Kidney epithelial cell (primary cell): ENCODE measurements at regions not wholly inside any gene's neighbourhood (a gene's known extent, or its start where the extent isn't known, plus 50 kb on each side); places are given as distances from the start of the nearest gene placed in this dataset.

Experiments used
- DNase-seq: peaks from one replicate; pipeline ENCODE4 v3.0.0-alpha.2; 2010; ENCODE audit warnings: low read depth
- H3K27me3 ChIP-seq: 2 replicates; pipeline ENCODE4 v1.6.0; 2011; ENCODE audit warnings: low read length; ENCODE audit not compliant: control insufficient read depth, insufficient read depth
- H3K36me3 ChIP-seq: 2 replicates; pipeline ENCODE4 v1.5.1; 2011; ENCODE audit warnings: low read length; ENCODE audit not compliant: control insufficient read depth, insufficient read depth
- H3K4me3 ChIP-seq: 2 replicates; pipeline ENCODE4 v1.5.1; 2011; ENCODE audit warnings: low read depth, mild to moderate bottlenecking, control low read depth, low read length
- TF ChIP-seq, protein P1 (sequence below): IDR thresholded peaks from 2 replicates; pipeline ENCODE4 v1.5.1; 2011; ENCODE audit warnings: mild to moderate bottlenecking, moderate library complexity, low read length, control low read depth, inconsistent platforms; ENCODE audit not compliant: insufficient read depth, poor library complexity, severe bottlenecking

- TF ChIP-seq, protein P1, sequence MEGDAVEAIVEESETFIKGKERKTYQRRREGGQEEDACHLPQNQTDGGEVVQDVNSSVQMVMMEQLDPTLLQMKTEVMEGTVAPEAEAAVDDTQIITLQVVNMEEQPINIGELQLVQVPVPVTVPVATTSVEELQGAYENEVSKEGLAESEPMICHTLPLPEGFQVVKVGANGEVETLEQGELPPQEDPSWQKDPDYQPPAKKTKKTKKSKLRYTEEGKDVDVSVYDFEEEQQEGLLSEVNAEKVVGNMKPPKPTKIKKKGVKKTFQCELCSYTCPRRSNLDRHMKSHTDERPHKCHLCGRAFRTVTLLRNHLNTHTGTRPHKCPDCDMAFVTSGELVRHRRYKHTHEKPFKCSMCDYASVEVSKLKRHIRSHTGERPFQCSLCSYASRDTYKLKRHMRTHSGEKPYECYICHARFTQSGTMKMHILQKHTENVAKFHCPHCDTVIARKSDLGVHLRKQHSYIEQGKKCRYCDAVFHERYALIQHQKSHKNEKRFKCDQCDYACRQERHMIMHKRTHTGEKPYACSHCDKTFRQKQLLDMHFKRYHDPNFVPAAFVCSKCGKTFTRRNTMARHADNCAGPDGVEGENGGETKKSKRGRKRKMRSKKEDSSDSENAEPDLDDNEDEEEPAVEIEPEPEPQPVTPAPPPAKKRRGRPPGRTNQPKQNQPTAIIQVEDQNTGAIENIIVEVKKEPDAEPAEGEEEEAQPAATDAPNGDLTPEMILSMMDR, result no peak
- Histone ChIP-seq H3K4me3 (no peak overlapping the region), H3K36me3 (no peaks in the 10 kb centered on the region), H3K27me3 (no peaks in the 10 kb centered on the region)
- peak; percentile 61 for DNase-seq
Measured at GRCh38 chr5:93164690-93165089, 416.3 kb downstream of the NR2F1-AS1 start.

DNA sequence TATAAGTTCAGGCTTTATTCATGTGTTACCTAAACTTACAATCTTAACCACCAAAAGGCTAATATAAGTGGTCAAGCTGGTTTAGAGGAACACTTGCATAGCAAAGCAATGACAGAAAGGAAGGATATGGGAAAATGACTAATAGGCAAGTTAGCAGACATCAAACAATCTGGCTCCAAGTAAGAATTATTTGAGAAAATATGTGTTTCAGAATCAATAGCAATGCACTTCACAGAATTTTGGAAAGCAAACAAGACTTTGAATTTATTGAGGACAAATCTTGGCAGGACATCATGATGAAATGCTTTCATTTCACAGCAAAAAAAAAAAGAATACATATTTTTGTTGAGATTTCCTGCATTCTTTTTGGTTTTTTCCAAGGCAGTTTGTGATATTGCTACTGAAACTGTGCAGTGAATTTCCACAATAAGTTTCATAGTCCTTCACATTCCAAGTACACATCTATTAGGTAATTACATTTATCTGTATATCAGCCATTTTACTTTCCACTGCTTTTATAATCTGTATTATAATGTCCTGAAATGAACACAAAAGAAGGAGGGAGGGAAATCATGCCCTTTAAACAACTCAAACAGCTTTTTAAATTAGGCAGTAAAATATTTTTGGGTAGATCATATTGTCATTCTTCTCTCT, 417.9 kb downstream of the NR2F1-AS1 start:
- Histone ChIP-seq H3K36me3 (no peaks in the 10 kb centered on the region), H3K27me3 (no peaks in the 10 kb centered on the region), H3K4me3 (no peak overlapping the region)
- TF ChIP-seq, protein P1, result no peak
- peak; percentile 77 for DNase-seq

DNA sequence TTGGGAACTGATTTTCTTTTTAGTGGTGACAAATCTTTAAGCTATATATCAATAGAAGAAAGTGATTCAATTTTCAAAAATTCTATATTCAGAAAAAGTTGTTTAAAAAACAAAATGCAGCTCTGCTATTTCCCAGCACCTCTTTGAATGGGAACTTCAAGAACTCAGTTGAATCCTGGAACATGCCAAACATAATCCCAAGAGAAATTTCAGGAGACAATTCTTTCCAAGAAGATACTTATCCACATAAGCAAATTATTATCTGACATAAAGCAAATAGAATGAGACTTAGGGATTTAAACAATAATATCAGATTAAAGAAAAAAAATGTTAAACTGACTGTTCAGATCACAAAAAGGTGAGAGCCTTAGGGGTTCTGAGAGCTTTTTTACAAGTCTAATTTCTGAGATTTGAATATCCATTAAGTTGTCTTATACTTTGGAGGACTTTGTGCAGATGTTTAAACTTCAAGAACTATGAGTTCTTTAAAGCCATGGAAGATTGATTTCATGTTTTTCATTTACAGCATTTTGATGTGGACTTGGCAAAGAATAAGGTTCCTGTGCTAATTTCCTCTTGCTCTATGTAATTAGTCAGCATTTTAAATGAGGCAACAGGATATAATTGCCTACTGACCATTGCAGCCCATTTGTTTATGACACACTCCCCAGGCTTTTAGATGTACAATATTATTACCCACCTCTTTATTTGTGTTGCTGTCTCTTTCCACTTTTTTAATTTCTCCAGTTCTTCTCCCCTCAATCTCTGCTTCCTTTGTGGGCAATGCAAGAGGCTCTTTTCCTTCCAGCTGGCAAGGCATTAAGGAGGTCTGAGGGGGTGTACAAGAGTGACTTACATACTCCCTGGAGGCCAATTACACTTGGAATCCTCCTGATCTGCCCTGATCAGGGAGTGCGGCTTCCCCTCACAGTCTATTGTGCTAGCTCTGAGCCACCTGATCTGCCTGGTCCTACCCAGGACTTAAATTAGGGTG, 419.1 kb downstream of the NR2F1-AS1 start:
- TF ChIP-seq, protein P1, result no peak
- DNase-seq, result no peak
- H3K36me3 ChIP-seq, result no peaks in the 10 kb centered on the region
- no peaks in the 10 kb centered on the region for H3K27me3 ChIP-seq
- no peak overlapping the region for H3K4me3 ChIP-seq

GRCh38 chr5:93158841-93159240, 422.2 kb downstream of the NR2F1-AS1 start:
- no peak for DNase-seq
- Histone ChIP-seq H3K4me3 (no peak overlapping the region), H3K36me3 (no peaks in the 10 kb centered on the region), H3K27me3 (no peaks in the 10 kb centered on the region)
- TF ChIP-seq, protein P1, result no peak

DNA sequence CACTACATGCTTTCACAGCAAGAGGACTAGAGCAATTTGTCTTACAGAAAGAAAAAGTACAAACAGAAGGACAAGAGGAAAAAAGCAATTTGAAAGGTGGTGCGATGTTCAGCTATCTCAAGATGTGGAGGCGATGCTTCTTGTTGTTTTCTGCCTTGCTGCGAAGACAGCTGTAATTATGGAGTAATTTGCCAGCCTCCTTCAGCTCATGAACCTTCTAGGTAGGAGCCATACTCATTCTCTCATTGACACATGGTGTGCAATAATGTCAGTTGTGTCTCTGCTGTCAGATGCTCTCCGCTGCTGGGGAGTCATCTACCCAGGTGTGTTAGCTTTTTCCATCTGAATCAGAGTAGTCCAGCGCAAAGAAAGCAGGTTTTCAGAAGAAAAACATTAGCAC, 424.5 kb downstream of the NR2F1-AS1 start:
- TF ChIP-seq, protein P1, result no peak
- H3K27me3 ChIP-seq, result no peaks in the 10 kb centered on the region
- no peak overlapping the region for H3K4me3 ChIP-seq
- no peak for DNase-seq
- no peaks in the 10 kb centered on the region for H3K36me3 ChIP-seq
